ENCODE measurements at regions not wholly inside any gene's neighbourhood (a gene's known extent, or its start where the extent isn't known, plus 50 kb on each side); places are given as distances from the start of the nearest gene placed in this dataset.

DNA sequence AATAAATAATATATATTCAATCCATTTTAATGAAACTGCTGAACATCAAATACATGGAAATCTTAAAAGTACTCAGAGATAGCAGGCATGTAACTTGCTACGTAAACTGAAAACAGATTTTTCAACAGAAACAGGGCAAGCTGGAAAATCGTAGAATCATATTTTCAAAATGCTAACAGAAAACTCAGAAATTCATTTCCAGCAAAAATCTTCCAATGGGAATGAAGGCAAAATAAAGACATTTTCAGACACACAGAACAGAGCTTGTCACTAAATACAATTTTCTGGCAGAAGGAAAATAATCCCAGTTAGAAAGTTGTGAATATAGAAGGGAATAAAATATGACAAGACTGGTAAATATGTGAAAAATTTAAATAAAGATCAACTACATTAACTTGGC is 419.9 kb upstream of the ZFP42 start:
- ATAC-seq (ENCODE audit: low read depth) (no peak), DNase-seq (ENCODE audit: low spot score) (no peak)
- Histone ChIP-seq H3K4me1 (ENCODE audit: insufficient read depth, poor library complexity, severe bottlenecking) (no peaks in the 10 kb centered on the region), H3K27me3 (ENCODE audit: insufficient read depth, poor library complexity, severe bottlenecking) (no peaks in the 10 kb centered on the region), H3K27ac (ENCODE audit: poor library complexity, severe bottlenecking) (no peak overlapping the region), H3K36me3 (ENCODE audit: low read depth) (no peaks in the 10 kb centered on the region), H3K9me3 (ENCODE audit: severe bottlenecking) (no peaks in the 10 kb centered on the region), H3K4me3 (ENCODE audit: severe bottlenecking) (no peak overlapping the region)
- TF ChIP-seq CTCF (IDR thresholded peaks at IDR 0.05; ENCODE audit: poor library complexity, severe bottlenecking), result no peak

GRCh38 chr4:187576751-187577150 is 418.8 kb upstream of the ZFP42 start:
- Histone ChIP-seq H3K27me3 (ENCODE audit: insufficient read depth, poor library complexity, severe bottlenecking) (no peaks in the 10 kb centered on the region), H3K9me3 (ENCODE audit: severe bottlenecking) (no peaks in the 10 kb centered on the region), H3K4me1 (ENCODE audit: insufficient read depth, poor library complexity, severe bottlenecking) (no peaks in the 10 kb centered on the region), H3K4me3 (ENCODE audit: severe bottlenecking) (no peak overlapping the region), H3K36me3 (ENCODE audit: low read depth) (no peaks in the 10 kb centered on the region), H3K27ac (ENCODE audit: poor library complexity, severe bottlenecking) (no peak overlapping the region)
- TF ChIP-seq CTCF (IDR thresholded peaks at IDR 0.05; ENCODE audit: poor library complexity, severe bottlenecking), result no peak
- ATAC-seq (ENCODE audit: low read depth) (no peak), DNase-seq (ENCODE audit: low spot score) (no peak)

- Histone ChIP-seq H3K4me3 (ENCODE audit: severe bottlenecking) (no peak overlapping the region), H3K27ac (ENCODE audit: poor library complexity, severe bottlenecking) (no peak overlapping the region), H3K27me3 (ENCODE audit: insufficient read depth, poor library complexity, severe bottlenecking) (no peaks in the 10 kb centered on the region), H3K4me1 (ENCODE audit: insufficient read depth, poor library complexity, severe bottlenecking) (no peaks in the 10 kb centered on the region), H3K36me3 (ENCODE audit: low read depth) (no peaks in the 10 kb centered on the region), H3K9me3 (ENCODE audit: severe bottlenecking) (no peaks in the 10 kb centered on the region)
- TF ChIP-seq CTCF (IDR thresholded peaks at IDR 0.05; ENCODE audit: poor library complexity, severe bottlenecking), result no peak
- ATAC-seq (ENCODE audit: low read depth) (no peak), DNase-seq (ENCODE audit: low spot score) (no peak)
Observed at GRCh38 chr4:187577941-187578480, 417.6 kb upstream of the ZFP42 start.

DNA sequence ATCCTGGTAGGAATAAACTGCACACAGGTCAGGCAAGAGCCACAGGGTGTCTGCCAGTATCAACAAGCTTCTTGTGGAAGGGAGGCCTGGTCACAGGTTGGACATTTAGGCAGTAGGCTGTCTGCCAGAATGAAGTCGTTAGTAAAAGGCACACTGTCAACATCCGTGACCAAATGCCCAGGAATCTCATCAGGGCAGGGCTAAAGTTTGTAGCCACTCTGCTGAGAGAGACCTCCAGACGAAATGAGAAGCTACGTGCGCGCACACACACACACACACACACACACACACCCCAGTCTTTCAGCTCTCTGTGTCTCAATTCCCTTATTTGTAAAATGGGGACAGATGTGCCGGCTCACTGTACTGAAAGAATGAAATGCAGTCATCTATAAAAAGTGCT is 408.7 kb upstream of the ZFP42 start:
- Histone ChIP-seq H3K36me3 (ENCODE audit: low read depth) (no peaks in the 10 kb centered on the region), H3K27ac (ENCODE audit: poor library complexity, severe bottlenecking) (no peak overlapping the region), H3K4me1 (ENCODE audit: insufficient read depth, poor library complexity, severe bottlenecking) (no peaks in the 10 kb centered on the region), H3K4me3 (ENCODE audit: severe bottlenecking) (no peak overlapping the region), H3K27me3 (ENCODE audit: insufficient read depth, poor library complexity, severe bottlenecking) (no peaks in the 10 kb centered on the region), H3K9me3 (ENCODE audit: severe bottlenecking) (no peaks in the 10 kb centered on the region)
- DNase-seq (ENCODE audit: low spot score) (no peak), ATAC-seq (ENCODE audit: low read depth) (no peak)
- TF ChIP-seq CTCF (IDR thresholded peaks at IDR 0.05; ENCODE audit: poor library complexity, severe bottlenecking), result no peak

DNA sequence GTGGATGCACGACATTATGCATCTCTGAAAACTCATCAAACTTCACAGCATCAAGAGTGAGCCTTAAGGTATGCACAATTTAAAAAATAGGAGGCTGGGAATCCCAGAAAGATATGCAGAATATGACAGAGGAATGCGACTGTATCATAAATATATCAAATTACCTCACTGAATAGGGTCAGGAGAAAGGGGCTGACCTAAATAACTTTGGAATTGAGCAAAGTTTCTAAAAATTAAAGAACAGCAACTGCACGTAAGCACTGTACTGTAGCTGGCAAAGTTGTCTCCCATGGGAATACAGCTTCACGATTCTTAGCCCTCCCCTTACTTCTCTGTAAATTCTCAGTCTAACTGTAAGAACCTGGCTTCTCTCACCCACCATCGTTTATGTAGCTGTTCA is 397.4 kb upstream of the ZFP42 start:
- Histone ChIP-seq H3K36me3 (ENCODE audit: low read depth) (no peaks in the 10 kb centered on the region), H3K27ac (ENCODE audit: poor library complexity, severe bottlenecking) (no peak overlapping the region), H3K27me3 (ENCODE audit: insufficient read depth, poor library complexity, severe bottlenecking) (no peaks in the 10 kb centered on the region), H3K4me1 (ENCODE audit: insufficient read depth, poor library complexity, severe bottlenecking) (peaks cover 16% of the 10 kb centered on the region), H3K4me3 (ENCODE audit: severe bottlenecking) (no peak overlapping the region), H3K9me3 (ENCODE audit: severe bottlenecking) (no peaks in the 10 kb centered on the region)
- DNase-seq (ENCODE audit: low spot score) (no peak), ATAC-seq (ENCODE audit: low read depth) (no peak)
- TF ChIP-seq CTCF (IDR thresholded peaks at IDR 0.05; ENCODE audit: poor library complexity, severe bottlenecking), result no peak

Measured in RWPE2 (cell line).